Activated T-cell treated with anti-CD3 and anti-CD28 coated beads for 24 hours (primary cell): ENCODE measurements at regions not wholly inside any gene's neighbourhood (a gene's known extent, or its start where the extent isn't known, plus 50 kb on each side); places are given as distances from the start of the nearest gene placed in this dataset.
"Not testable (repeated sequence)": the region's sequence is repeated elsewhere in the genome, so short reads cannot be mapped to it uniquely, and the experiment has no call there.

Experiments
- DNase-seq: peaks from one replicate; pipeline ENCODE4 v3.0.0-alpha.2; 2020; ENCODE audit warnings: low read depth

- DNase-seq: no peak
Observed at GRCh38 chr5:38148021-38148625, 110.2 kb upstream of the EGFLAM start.

GRCh38 chr5:38143384-38143783, 115.0 kb upstream of the EGFLAM start:
- no peak for DNase-seq

GRCh38 chr5:38141665-38142064, 116.7 kb upstream of the EGFLAM start:
- DNase-seq: no peak

- DNase-seq: no peak
Observed at GRCh38 chr5:38138574-38138973, 119.8 kb upstream of the EGFLAM start.

GRCh38 chr5:38135486-38136039, 122.8 kb upstream of the EGFLAM start:
- no peak for DNase-seq

- no peak for DNase-seq
Observed at GRCh38 chr5:38134810-38135209, 123.5 kb upstream of the EGFLAM start.

- DNase-seq: not testable (repeated sequence)
Observed at GRCh38 chr5:38134294-38134693, 124.1 kb upstream of the EGFLAM start.

- DNase-seq: no peak
Observed at GRCh38 chr5:38131686-38132085, 126.7 kb upstream of the EGFLAM start.

GRCh38 chr5:38124321-38124720, 134.0 kb upstream of the EGFLAM start:
- no peak for DNase-seq

GRCh38 chr5:38121420-38121819, 136.9 kb upstream of the EGFLAM start:
- DNase-seq: no peak

GRCh38 chr5:38119836-38120235, 138.5 kb upstream of the EGFLAM start:
- DNase-seq: no peak

GRCh38 chr5:38117784-38118479, 140.4 kb upstream of the EGFLAM start:
- DNase-seq: no peak

- DNase-seq: no peak
Observed at GRCh38 chr5:38115318-38115827, 143.0 kb upstream of the EGFLAM start.

GRCh38 chr5:38113880-38114279, 144.5 kb upstream of the EGFLAM start:
- DNase-seq: no peak

GRCh38 chr5:38113456-38113855, 144.9 kb upstream of the EGFLAM start:
- DNase-seq: no peak

- no peak for DNase-seq
Observed at GRCh38 chr5:38112938-38113337, 145.4 kb upstream of the EGFLAM start.

- DNase-seq: no peak
Observed at GRCh38 chr5:38110130-38110529, 148.2 kb upstream of the EGFLAM start.

GRCh38 chr5:38107096-38107495, 151.3 kb upstream of the EGFLAM start:
- DNase-seq: no peak

GRCh38 chr5:38105801-38106200, 152.6 kb upstream of the EGFLAM start:
- DNase-seq: no peak

- DNase-seq: no peak
Observed at GRCh38 chr5:38105231-38105570, 153.2 kb upstream of the EGFLAM start.

GRCh38 chr5:38104497-38105230, 153.7 kb upstream of the EGFLAM start:
- no peak for DNase-seq

- DNase-seq: no peak
Observed at GRCh38 chr5:38101897-38102296, 156.5 kb upstream of the EGFLAM start.
